Fibroblast of peridontal ligament (primary cell): ENCODE measurements at regions not wholly inside any gene's neighbourhood (a gene's known extent, or its start where the extent isn't known, plus 50 kb on each side); places are given as distances from the start of the nearest gene placed in this dataset.
"Not testable (repeated sequence)": the region's sequence is repeated elsewhere in the genome, so short reads cannot be mapped to it uniquely, and the experiment has no call there.

Source experiments
- DNase-seq: peaks from one replicate; pipeline ENCODE4 v3.0.0-alpha.2; 2010; ENCODE audit errors: extremely low read depth

GRCh38 chr5:142259758-142260157, 65.1 kb downstream of the SPRY4 start:
- no peak for DNase-seq

- DNase-seq = no peak
Measured at GRCh38 chr5:142255831-142256230, 69.0 kb downstream of the SPRY4 start.

GRCh38 chr5:142254431-142254830, 70.4 kb downstream of the SPRY4 start:
- peak; percentile 90 for DNase-seq

- DNase-seq = peak; percentile 86
Measured at GRCh38 chr5:142253938-142254337, 70.9 kb downstream of the SPRY4 start.

GRCh38 chr5:142250119-142250518, 74.7 kb downstream of the SPRY4 start:
- DNase-seq = no peak

- DNase-seq = peak; percentile 37
Measured at GRCh38 chr5:142248853-142249462, 75.9 kb downstream of the SPRY4 start.

GRCh38 chr5:142246258-142246657, 78.6 kb downstream of the SPRY4 start:
- peak; percentile 90 for DNase-seq

- no peak for DNase-seq
Measured at GRCh38 chr5:142245786-142246185, 79.0 kb downstream of the SPRY4 start.

- DNase-seq = no peak
Measured at GRCh38 chr5:142244440-142244839, 80.4 kb downstream of the SPRY4 start.

GRCh38 chr5:142242272-142242671, 82.5 kb downstream of the SPRY4 start:
- no peak for DNase-seq

GRCh38 chr5:142239394-142240159, 85.2 kb downstream of the SPRY4 start:
- DNase-seq = no peak

GRCh38 chr5:142237707-142238106, 87.1 kb downstream of the SPRY4 start:
- no peak for DNase-seq

GRCh38 chr5:142236673-142237290, 88.0 kb downstream of the SPRY4 start:
- not testable (repeated sequence) for DNase-seq

- no peak for DNase-seq
Measured at GRCh38 chr5:142235870-142236672, 88.8 kb downstream of the SPRY4 start.

GRCh38 chr5:142235050-142235797, 89.6 kb downstream of the SPRY4 start:
- DNase-seq = no peak

GRCh38 chr5:142233083-142234032, 91.5 kb downstream of the SPRY4 start:
- no peak for DNase-seq

GRCh38 chr5:142230949-142231348, 93.9 kb downstream of the SPRY4 start:
- DNase-seq = not testable (repeated sequence)

- no peak for DNase-seq
Measured at GRCh38 chr5:142225141-142225540, 99.7 kb downstream of the SPRY4 start.

GRCh38 chr5:142222866-142223558, 101.8 kb downstream of the SPRY4 start:
- no peak for DNase-seq
